Gastroesophageal sphincter (tissue), 2 donors: ENCODE measurements at regions not wholly inside any gene's neighbourhood (a gene's known extent, or its start where the extent isn't known, plus 50 kb on each side); places are given as distances from the start of the nearest gene placed in this dataset.

Source experiments
- EP300 ChIP-seq: sonication (generic); formaldehyde crosslinking; IDR thresholded peaks from one replicate; pipeline ENCODE4 v1.6.1; 2017; ENCODE audit warnings: antibody characterized with exemption, mild to moderate bottlenecking
- POLR2A ChIP-seq, 2 donors: fragments of 450-650 bp; IDR thresholded peaks; one replicate each; pipeline ENCODE4 v1.6.1; 2017; ENCODE audit warnings: antibody characterized with exemption in 2 of 2, mild to moderate bottlenecking in 2 of 2, moderate library complexity in 1 of 2

- TF ChIP-seq EP300 (no peak), POLR2A (IDR thresholded peaks at IDR 0.05) (no peak)
These were observed 343.2 kb upstream of the SULF2 start for GRCh38 chr20:48128436-48128835.
